Heart left ventricle (tissue), 13 donors: ENCODE measurements at regions not wholly inside any gene's neighbourhood (a gene's known extent, or its start where the extent isn't known, plus 50 kb on each side); places are given as distances from the start of the nearest gene placed in this dataset.

Experiments used
- CTCF ChIP-seq, 12 donors: fragments of 200-600 bp; sonication (generic) in 4 of 12; IDR thresholded peaks; one replicate each; pipeline versions ENCODE4 v1.5.0 to v1.8.0; 2018 to 2022; ENCODE audit warnings: antibody characterized with exemption in 12 of 12, mild to moderate bottlenecking in 5 of 12
- POLR2A ChIP-seq, 2 donors: fragments of 450-650 bp; IDR thresholded peaks; one replicate each; pipeline ENCODE4 v1.6.1; 2017; ENCODE audit warnings: antibody characterized with exemption in 2 of 2, mild to moderate bottlenecking in 2 of 2, moderate library complexity in 2 of 2
- donor health status: ischemic (EF 13 %, LVEDD 7.1; RV severe dilation, severe dysfunction).
- donor health status: DM: no; HTN: yes; CAD: no.
- donor health status: DM: no; HTN: no; CAD: no.
- donor health status: ischemic (EF 25% LVEDD 6.9; RV normal size, moderate dysfunction).
- donor health status: ischemic (EF 25% LVEDD 5.7; RV mildly dilated, moderate dysfunction).
- donor health status: ischemic (EF 35%, LVEDD 5.7; RV mildly dilated, moderate dysfunction).
- donor health status: nonischemic (EF 11% LVEDD 7.7; RV severe dilation, severe dysfunction).
- donor health status: DM: yes; HTN: yes; CAD: no.
- donor health status: PGD.
- donor health status: ischemic (EF 29% LVEDD 5.4; RV normal size, mild dysfunction).
- donor health status: nonischemic (EF 23%, LVEDD 6.1; RV moderate dilation, normal function).

GRCh38 chr16:11411059-11411550, 65.8 kb downstream of the RMI2 start:
- TF ChIP-seq CTCF (IDR thresholded peaks at IDR 0.05), result no peak
- no peak for TF ChIP-seq POLR2A (IDR thresholded peaks at IDR 0.05)
